ENCODE measurements at regions not wholly inside any gene's neighbourhood (a gene's known extent, or its start where the extent isn't known, plus 50 kb on each side); places are given as distances from the start of the nearest gene placed in this dataset.

DNA sequence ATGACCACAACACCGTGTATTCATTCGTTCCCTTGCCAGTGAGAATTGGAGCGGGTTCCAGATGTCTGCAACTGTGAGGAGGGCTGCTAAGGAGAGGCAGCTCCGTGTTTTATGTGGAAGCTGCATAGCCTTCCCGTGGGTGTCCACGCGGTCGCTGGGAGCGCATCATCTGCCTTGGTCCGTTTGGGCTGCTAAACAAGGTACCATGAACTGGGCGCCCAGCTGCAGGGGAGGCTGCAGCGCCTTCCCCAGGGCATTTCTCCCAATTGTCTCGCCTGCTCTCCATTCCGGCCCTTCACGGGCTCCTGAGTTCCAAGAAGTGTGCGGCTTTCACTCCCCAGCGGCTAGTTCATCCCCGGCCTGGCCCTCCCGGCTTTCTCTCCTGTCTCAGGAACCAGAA, 1446.4 kb downstream of the TBC1D22A start (continued):
- no peak for TF ChIP-seq REST (IDR thresholded peaks at IDR 0.05; ENCODE audit: unreplicated experiment)
- no peak for TF ChIP-seq CTCF (conservative IDR thresholded peaks at IDR 0.05; ENCODE audit: low read depth in 2 of 2)
- TF ChIP-seq CREB1 (CRISPR knock-in tag; IDR thresholded peaks at IDR 0.05; ENCODE audit: low read depth) = no peak
- no peak for TF ChIP-seq NANOG (IDR thresholded peaks at IDR 0.05; ENCODE audit: borderline replicate concordance)
- TF ChIP-seq STAT1 (IDR thresholded peaks at IDR 0.05; ENCODE audit: unreplicated experiment) = no peak
- no peak for TF ChIP-seq JUNB (IDR thresholded peaks at IDR 0.05; ENCODE audit: unreplicated experiment)
- no peak for TF ChIP-seq ETS1 (IDR thresholded peaks at IDR 0.05)
- no peak for TF ChIP-seq EZH2phosphoT487 (IDR thresholded peaks at IDR 0.05; ENCODE audit: unreplicated experiment)
- no peak for TF ChIP-seq ZNF114 (CRISPR knock-in tag; IDR thresholded peaks at IDR 0.05)

- Histone ChIP-seq H3K79me2 (replicated peaks; ENCODE audit: insufficient read depth) (no peaks in the 10 kb centered on the region), H3K27me3 (ENCODE audit: insufficient read depth) (no peaks in the 10 kb centered on the region), H4K20me1 (replicated peaks; ENCODE audit: insufficient read depth) (no peaks in the 10 kb centered on the region), H3K4me1 (ENCODE audit: insufficient read depth) (no peaks in the 10 kb centered on the region), H3K36me3 (ENCODE audit: insufficient read depth) (no peaks in the 10 kb centered on the region), H2AFZ (no peak overlapping the region), H3F3A (replicated peaks; ENCODE audit: low read depth) (no peaks in the 10 kb centered on the region), H3K27ac (ENCODE audit: low read depth) (no peak overlapping the region), H3K9me2 (ENCODE audit: insufficient read depth) (no peaks in the 10 kb centered on the region), H3K4me2 (no peak overlapping the region), H3K4me3 (no peak overlapping the region)
- no peak for DNase-seq (ENCODE audit: low spot score)
- no peak for TF ChIP-seq ZNF114 (CRISPR knock-in tag; IDR thresholded peaks at IDR 0.05)
- no peak for TF ChIP-seq REST (IDR thresholded peaks at IDR 0.05; ENCODE audit: unreplicated experiment)
- TF ChIP-seq EZH2phosphoT487 (IDR thresholded peaks at IDR 0.05; ENCODE audit: unreplicated experiment) = no peak
- no peak overlapping the region for H3K4me3 Mint-ChIP-seq
- no peaks in the 10 kb centered on the region for H3K36me3 Mint-ChIP-seq (ENCODE audit: low read depth)
- H3K4me1 Mint-ChIP-seq = peaks cover 7% of the 10 kb centered on the region
- no peak for ATAC-seq
- H3K27me3 Mint-ChIP-seq (ENCODE audit: insufficient read depth, low read depth, poor library complexity) = peaks cover 7% of the 10 kb centered on the region
- peaks cover 4% of the 10 kb centered on the region; the same call in 1 of the 3 replicates for H3K9me3 Mint-ChIP-seq
- H3K27ac Mint-ChIP-seq = no peak overlapping the region
Observed at GRCh38 chr22:48207919-48208535, 1445.6 kb downstream of the TBC1D22A start.

Measured in GM23338 (cell line).